ENCODE measurements at regions not wholly inside any gene's neighbourhood (a gene's known extent, or its start where the extent isn't known, plus 50 kb on each side); places are given as distances from the start of the nearest gene placed in this dataset.

DNA sequence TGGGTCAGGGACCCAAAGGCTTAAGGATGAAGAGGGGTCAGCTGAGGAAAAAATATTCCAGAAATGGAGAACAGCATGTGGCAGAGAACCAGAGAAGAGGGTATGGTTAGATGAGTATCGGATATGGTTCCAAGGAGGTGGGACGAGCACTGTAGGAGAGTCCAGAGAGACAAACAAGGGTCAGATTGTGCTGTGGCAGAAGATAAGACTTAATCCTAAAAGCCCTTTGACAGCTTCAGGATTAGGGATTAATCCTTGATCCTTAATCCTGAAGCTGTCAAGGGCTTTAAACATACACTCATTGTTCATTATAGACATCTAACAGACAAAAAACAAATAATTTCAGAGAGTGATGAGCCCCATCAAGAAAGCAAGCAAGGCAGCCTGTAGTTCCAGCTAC, 124.0 kb downstream of the SPTSSA start:
- Histone ChIP-seq H2AFZ (ENCODE audit: low read depth) (no peak overlapping the region), H3K4me3 (IDR thresholded peaks at IDR 0.05; ENCODE audit: insufficient read depth, low read depth, low read length) (no peak overlapping the region), H3K79me2 (ENCODE audit: insufficient read depth, low read depth) (no peaks in the 10 kb centered on the region), H3K4me1 (ENCODE audit: low read depth, poor library complexity, severe bottlenecking) (peaks cover under 1% of the 10 kb centered on the region), H3K36me3 (ENCODE audit: insufficient read depth) (no peaks in the 10 kb centered on the region), H3K4me2 (no peak overlapping the region), H3K27me3 (ENCODE audit: insufficient read depth, low read depth) (no peaks in the 10 kb centered on the region), H3K27ac (no peak overlapping the region), H3K9ac (no peak overlapping the region), H4K20me1 (ENCODE audit: insufficient read depth) (no peaks in the 10 kb centered on the region)
- TF ChIP-seq, protein P1, sequence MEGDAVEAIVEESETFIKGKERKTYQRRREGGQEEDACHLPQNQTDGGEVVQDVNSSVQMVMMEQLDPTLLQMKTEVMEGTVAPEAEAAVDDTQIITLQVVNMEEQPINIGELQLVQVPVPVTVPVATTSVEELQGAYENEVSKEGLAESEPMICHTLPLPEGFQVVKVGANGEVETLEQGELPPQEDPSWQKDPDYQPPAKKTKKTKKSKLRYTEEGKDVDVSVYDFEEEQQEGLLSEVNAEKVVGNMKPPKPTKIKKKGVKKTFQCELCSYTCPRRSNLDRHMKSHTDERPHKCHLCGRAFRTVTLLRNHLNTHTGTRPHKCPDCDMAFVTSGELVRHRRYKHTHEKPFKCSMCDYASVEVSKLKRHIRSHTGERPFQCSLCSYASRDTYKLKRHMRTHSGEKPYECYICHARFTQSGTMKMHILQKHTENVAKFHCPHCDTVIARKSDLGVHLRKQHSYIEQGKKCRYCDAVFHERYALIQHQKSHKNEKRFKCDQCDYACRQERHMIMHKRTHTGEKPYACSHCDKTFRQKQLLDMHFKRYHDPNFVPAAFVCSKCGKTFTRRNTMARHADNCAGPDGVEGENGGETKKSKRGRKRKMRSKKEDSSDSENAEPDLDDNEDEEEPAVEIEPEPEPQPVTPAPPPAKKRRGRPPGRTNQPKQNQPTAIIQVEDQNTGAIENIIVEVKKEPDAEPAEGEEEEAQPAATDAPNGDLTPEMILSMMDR (conservative IDR thresholded peaks at IDR 0.05; ENCODE audit: low read depth, low read length) = no peak

DNA sequence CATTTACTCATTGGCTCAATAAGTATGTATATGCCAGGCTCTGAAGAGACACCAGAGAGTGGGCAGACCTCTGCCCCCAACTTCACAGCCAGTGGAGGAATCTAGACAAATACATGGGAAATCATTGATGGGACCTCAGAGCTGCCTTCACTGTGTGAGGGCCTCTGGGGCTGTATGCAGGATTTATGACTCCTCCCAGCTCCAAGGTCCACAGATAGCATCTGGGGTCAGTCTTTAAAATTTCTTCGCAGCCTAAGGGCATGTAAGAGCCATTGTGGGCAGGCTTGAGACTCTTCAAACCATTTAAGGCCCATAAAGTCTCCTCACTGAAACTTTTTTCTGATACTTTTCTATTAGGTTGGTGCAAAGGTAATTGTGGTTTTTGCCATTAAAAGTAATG, 125.5 kb downstream of the SPTSSA start:
- H3K27me3 ChIP-seq (ENCODE audit: insufficient read depth, low read depth) = no peaks in the 10 kb centered on the region
- TF ChIP-seq, protein P1 (conservative IDR thresholded peaks at IDR 0.05; ENCODE audit: low read depth, low read length) = no peak
- H4K20me1 ChIP-seq (ENCODE audit: insufficient read depth) = no peaks in the 10 kb centered on the region
- no peak overlapping the region for H3K4me3 ChIP-seq (IDR thresholded peaks at IDR 0.05; ENCODE audit: insufficient read depth, low read depth, low read length)
- H3K79me2 ChIP-seq (ENCODE audit: insufficient read depth, low read depth) = no peaks in the 10 kb centered on the region
- no peak overlapping the region for H2AFZ ChIP-seq (ENCODE audit: low read depth)
- H3K4me2 ChIP-seq = no peak overlapping the region
- H3K36me3 ChIP-seq (ENCODE audit: insufficient read depth) = no peaks in the 10 kb centered on the region
- no peak overlapping the region for H3K27ac ChIP-seq
- peaks cover 16% of the 10 kb centered on the region for H3K4me1 ChIP-seq (ENCODE audit: low read depth, poor library complexity, severe bottlenecking)
- no peak overlapping the region for H3K9ac ChIP-seq

DNA sequence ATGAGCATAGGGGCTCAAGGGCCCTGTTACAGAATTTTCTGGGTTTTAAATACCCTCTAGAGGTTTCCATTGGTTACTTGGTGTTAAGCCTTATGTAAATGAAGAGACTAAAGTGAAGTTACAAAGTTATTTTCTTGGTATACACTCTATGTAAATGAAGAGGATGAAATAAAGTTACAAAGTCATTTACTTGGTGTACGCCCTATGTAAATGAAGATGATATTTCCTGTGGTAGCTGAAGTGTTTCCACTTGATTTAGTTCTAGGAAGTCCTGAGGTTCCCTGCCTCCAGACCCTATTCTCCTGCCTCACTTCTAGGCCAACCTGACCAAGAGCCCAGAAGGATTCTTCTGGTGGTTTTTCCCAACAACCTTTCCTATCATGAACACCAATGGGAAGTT, 126.1 kb downstream of the SPTSSA start:
- H3K79me2 ChIP-seq (ENCODE audit: insufficient read depth, low read depth) = no peaks in the 10 kb centered on the region
- no peak overlapping the region for H3K4me2 ChIP-seq
- no peak overlapping the region for H2AFZ ChIP-seq (ENCODE audit: low read depth)
- no peak overlapping the region for H3K9ac ChIP-seq
- no peak overlapping the region for H3K4me3 ChIP-seq (IDR thresholded peaks at IDR 0.05; ENCODE audit: insufficient read depth, low read depth, low read length)
- H3K36me3 ChIP-seq (ENCODE audit: insufficient read depth) = no peaks in the 10 kb centered on the region
- H3K27me3 ChIP-seq (ENCODE audit: insufficient read depth, low read depth) = no peaks in the 10 kb centered on the region
- TF ChIP-seq, protein P1 (conservative IDR thresholded peaks at IDR 0.05; ENCODE audit: low read depth, low read length) = no peak
- H3K27ac ChIP-seq = no peak overlapping the region
- peaks cover 18% of the 10 kb centered on the region for H3K4me1 ChIP-seq (ENCODE audit: low read depth, poor library complexity, severe bottlenecking)
- no peaks in the 10 kb centered on the region for H4K20me1 ChIP-seq (ENCODE audit: insufficient read depth)

DNA sequence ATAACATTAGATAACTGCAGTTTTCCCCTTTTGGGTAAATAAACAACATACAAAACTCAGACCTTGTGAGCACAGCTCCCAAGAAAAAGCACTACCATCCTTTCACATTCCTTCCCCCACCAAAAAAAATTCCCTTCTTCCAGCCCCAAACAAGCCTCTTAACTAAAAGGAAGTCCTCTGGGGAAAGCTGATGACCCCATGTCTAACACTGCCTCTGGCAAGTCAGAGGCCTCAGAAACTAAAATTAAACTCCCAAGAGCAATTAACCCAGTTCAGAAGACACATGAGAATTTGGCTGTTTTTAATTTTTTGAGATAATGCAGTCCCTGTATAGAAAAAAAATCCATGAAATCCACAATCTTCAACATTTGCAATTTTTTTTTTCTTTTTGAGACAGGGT, 127.7 kb downstream of the SPTSSA start:
- Histone ChIP-seq H3K4me3 (IDR thresholded peaks at IDR 0.05; ENCODE audit: insufficient read depth, low read depth, low read length) (no peak overlapping the region), H3K27me3 (ENCODE audit: insufficient read depth, low read depth) (no peaks in the 10 kb centered on the region), H2AFZ (ENCODE audit: low read depth) (no peak overlapping the region), H3K9ac (no peak overlapping the region), H3K4me2 (no peak overlapping the region), H3K36me3 (ENCODE audit: insufficient read depth) (no peaks in the 10 kb centered on the region), H4K20me1 (ENCODE audit: insufficient read depth) (no peaks in the 10 kb centered on the region), H3K4me1 (ENCODE audit: low read depth, poor library complexity, severe bottlenecking) (peaks cover 18% of the 10 kb centered on the region), H3K27ac (no peak overlapping the region), H3K79me2 (ENCODE audit: insufficient read depth, low read depth) (no peaks in the 10 kb centered on the region)
- TF ChIP-seq, protein P1 (conservative IDR thresholded peaks at IDR 0.05; ENCODE audit: low read depth, low read length) = no peak

All from KMS-11 (cell line).